ENCODE measurements at regions not wholly inside any gene's neighbourhood (a gene's known extent, or its start where the extent isn't known, plus 50 kb on each side); places are given as distances from the start of the nearest gene placed in this dataset.

GRCh38 chr6:48597951-48598350, 487.0 kb upstream of the PTCHD4 start:
- TF ChIP-seq CTCF (conservative IDR thresholded peaks at IDR 0.05 in 1 of 2, IDR thresholded peaks at IDR 0.05 in 1 of 2; ENCODE audit: extremely low read depth in 1 of 2, insufficient read depth in 1 of 2, low read depth in 1 of 2, low read length in 2 of 2) (no peak), EZH2 (IDR thresholded peaks at IDR 0.05; ENCODE audit: borderline replicate concordance, low read length) (no peak)

Measured in mammary epithelial cell (primary cell).